H1 (cell line): ENCODE measurements at regions not wholly inside any gene's neighbourhood (a gene's known extent, or its start where the extent isn't known, plus 50 kb on each side); places are given as distances from the start of the nearest gene placed in this dataset.

Experiments
- CTCF ChIA-PET: fragments of 300-600 bp; sonication (Branson Sonifier 250); formaldehyde crosslinking; loops from one replicate; lab custom pipeline; 2021; ENCODE audit not compliant: partially characterized antibody; lab: Charles Lee
- POLR2A ChIA-PET: fragments of 300-600 bp; sonication (Branson Sonifier 250); formaldehyde crosslinking; loops from one replicate; lab custom pipeline; 2021; ENCODE audit warnings: inconsistent platforms; ENCODE audit not compliant: partially characterized antibody; lab: Charles Lee
- DNase-seq, 2 experiments: peaks; one replicate each; pipeline versions ENCODE4 v3.0.0 to v3.0.0-alpha.2; 2010 to 2022; ENCODE audit warnings: low spot score in 2 of 2, low read depth in 1 of 2, mixed read lengths in 1 of 2
- FAIRE-seq: peaks from 2 replicates; lab custom pipeline; 2011; peaks lifted over from hg19 to GRCh38; lab: Jason Lieb, UNC
- H2AFZ ChIP-seq: 2 replicates; pipeline ENCODE4 v1.8.1; 2012; ENCODE audit warnings: low read length, inconsistent platforms
- H2AK5ac ChIP-seq: 2 replicates; pipeline ENCODE4 v1.6.1; 2013; ENCODE audit warnings: low read depth, low read length
- H2BK120ac ChIP-seq: replicated peaks from 2 replicates; pipeline ENCODE3; 2013; ENCODE audit warnings: low read depth, low read length, inconsistent platforms
- H2BK12ac ChIP-seq: 2 replicates; pipeline ENCODE4 v1.6.1; 2013; ENCODE audit warnings: low read depth, low read length
- H2BK15ac ChIP-seq: 2 replicates; pipeline ENCODE4 v1.6.1; 2013; ENCODE audit warnings: low read length
- H2BK20ac ChIP-seq: 2 replicates; pipeline ENCODE4 v1.6.1; 2013; ENCODE audit warnings: low read length
- H2BK5ac ChIP-seq: 2 replicates; pipeline ENCODE4 v1.6.1; 2013; ENCODE audit warnings: low read depth, low read length
- H3K14ac ChIP-seq: 2 replicates; pipeline ENCODE4 v1.6.1; 2013; ENCODE audit warnings: inconsistent platforms; ENCODE audit not compliant: insufficient read length
- H3K18ac ChIP-seq: 2 replicates; pipeline ENCODE4 v1.6.1; 2013; ENCODE audit warnings: low read length; ENCODE audit errors: extremely low read depth
- H3K23ac ChIP-seq: 2 replicates; pipeline ENCODE4 v1.6.1; 2013; ENCODE audit warnings: inconsistent platforms; ENCODE audit not compliant: insufficient read length
- H3K23me2 ChIP-seq: 2 replicates; pipeline ENCODE4 v1.6.1; 2013; ENCODE audit warnings: low read depth, low read length
- H3K27ac ChIP-seq: 2 replicates; pipeline ENCODE4 v1.6.1; 2011; ENCODE audit warnings: low read depth, low read length, inconsistent platforms
- H3K27me3 ChIP-seq, 4 experiments: replicated peaks in 1 of 4; 1 replicate in 1 of 4; 2 replicates in 3 of 4; pipeline versions ENCODE4 v1.6.1 to v1.8.1; 2011 to 2013; ENCODE audit warnings: low read length in 3 of 4, mild to moderate bottlenecking in 3 of 4, inconsistent platforms in 2 of 4, mixed read lengths in 2 of 4, moderate library complexity in 1 of 4; ENCODE audit not compliant: control insufficient read depth in 3 of 4, insufficient read depth in 3 of 4; ENCODE audit errors: extremely low read depth in 1 of 4
- H3K36me3 ChIP-seq, 4 experiments: 2 replicates each; pipeline versions ENCODE4 v1.6.1 to v1.8.1; 2011 to 2013; ENCODE audit warnings: mild to moderate bottlenecking in 4 of 4, low read length in 3 of 4, moderate library complexity in 2 of 4, control low read depth in 1 of 4, inconsistent platforms in 1 of 4; ENCODE audit not compliant: insufficient read depth in 4 of 4, control insufficient read depth in 2 of 4
- H3K4ac ChIP-seq: replicated peaks from 2 replicates; pipeline ENCODE3; 2013; ENCODE audit warnings: low read length, low read depth, mixed read lengths, inconsistent platforms; ENCODE audit not compliant: insufficient read length
- H3K4me1 ChIP-seq, 4 experiments: replicated peaks in 1 of 4; 1 replicate in 1 of 4; 2 replicates in 3 of 4; pipeline versions ENCODE4 v1.6.1 to v1.8.1; 2011 to 2013; ENCODE audit warnings: low read length in 3 of 4, inconsistent platforms in 2 of 4, mixed read lengths in 1 of 4; ENCODE audit not compliant: insufficient read depth in 4 of 4, control insufficient read depth in 3 of 4
- H3K4me2 ChIP-seq, 2 experiments: 2 replicates each; pipeline versions ENCODE4 v1.6.1 to v1.8.1; 2011 to 2013; ENCODE audit warnings: low read depth in 2 of 2, low read length in 2 of 2, control low read depth in 1 of 2, inconsistent platforms in 1 of 2, mild to moderate bottlenecking in 1 of 2; ENCODE audit not compliant: insufficient read depth in 1 of 2
- H3K4me3 ChIP-seq, 4 experiments: fragments of 200-600, 300-600 bp in 1 of 4; sonication (generic), shearing (Covaris generic), sonication (Bioruptor Twin) in 1 of 4; 2 replicates each; pipeline versions ENCODE4 v1.5.1 to v1.8.1; 2011 to 2016; ENCODE audit warnings: low read length in 4 of 4, low read depth in 3 of 4, control low read depth in 2 of 4, inconsistent platforms in 2 of 4, mild to moderate bottlenecking in 2 of 4, mixed read lengths in 1 of 4, moderate library complexity in 1 of 4; ENCODE audit not compliant: insufficient read depth in 2 of 4; ENCODE audit errors: extremely low read depth in 1 of 4
- H3K56ac ChIP-seq: replicated peaks from 2 replicates; pipeline ENCODE3; 2013; ENCODE audit warnings: low read depth, mild to moderate bottlenecking, mixed read lengths, low read length, inconsistent platforms; ENCODE audit not compliant: insufficient read length
- H3K79me1 ChIP-seq: 2 replicates; pipeline ENCODE4 v1.6.1; 2013; ENCODE audit warnings: low read depth, low read length, control low read depth
- H3K79me2 ChIP-seq, 2 experiments: 2 replicates each; pipeline versions ENCODE4 v1.6.1 to v1.8.1; 2012 to 2013; ENCODE audit warnings: low read length in 2 of 2, mild to moderate bottlenecking in 2 of 2, inconsistent platforms in 1 of 2; ENCODE audit not compliant: insufficient read depth in 2 of 2, control insufficient read depth in 1 of 2
- H3K9ac ChIP-seq, 4 experiments: replicated peaks in 1 of 4; 1 replicate in 1 of 4; 2 replicates in 3 of 4; pipeline versions ENCODE4 v1.6.1 to v1.8.1; 2011 to 2013; ENCODE audit warnings: low read depth in 3 of 4, low read length in 3 of 4, control low read depth in 2 of 4, mild to moderate bottlenecking in 2 of 4, moderate library complexity in 2 of 4, inconsistent platforms in 1 of 4; ENCODE audit errors: extremely low read depth in 1 of 4
- H3K9me3 ChIP-seq, 2 experiments: 2 replicates each; pipeline versions ENCODE4 v1.6.1 to v1.8.1; 2012 to 2013; ENCODE audit warnings: mild to moderate bottlenecking in 2 of 2, moderate library complexity in 2 of 2, control low read depth in 1 of 2, inconsistent platforms in 1 of 2, low read depth in 1 of 2, low read length in 1 of 2, mixed read lengths in 1 of 2; ENCODE audit not compliant: insufficient read depth in 2 of 2
- H4K20me1 ChIP-seq, 2 experiments: replicated peaks in 1 of 2; 2 replicates each; pipeline versions ENCODE3 to v1.8.1; 2011 to 2013; ENCODE audit warnings: inconsistent platforms in 2 of 2, low read length in 2 of 2, mild to moderate bottlenecking in 1 of 2; ENCODE audit not compliant: insufficient read depth in 2 of 2, control insufficient read depth in 1 of 2
- H4K5ac ChIP-seq: 2 replicates; pipeline ENCODE4 v1.6.1; 2013; ENCODE audit warnings: low read length, low read depth, mixed read lengths, inconsistent platforms; ENCODE audit not compliant: insufficient read length
- H4K8ac ChIP-seq: 2 replicates; pipeline ENCODE4 v1.8.0; 2013; ENCODE audit warnings: mild to moderate bottlenecking, moderate library complexity, low read length, inconsistent platforms; ENCODE audit not compliant: insufficient read depth; ENCODE audit errors: extremely low read depth
- H4K91ac ChIP-seq: replicated peaks from 2 replicates; pipeline ENCODE3; 2013; ENCODE audit warnings: low read length, mixed read lengths, inconsistent platforms; ENCODE audit not compliant: insufficient read length
- CHD1 ChIP-seq: IDR thresholded peaks from 2 replicates; pipeline ENCODE4 v1.6.1; 2012; ENCODE audit warnings: low read depth, low read length, improper control_type of control experiment
- ZNF274 ChIP-seq: IDR thresholded peaks from 2 replicates; pipeline ENCODE4 v1.7.0; 2012; ENCODE audit warnings: low read length, borderline replicate concordance; ENCODE audit errors: extremely low read depth
- WGBS, 2 experiments: shearing (Covaris generic) in 1 of 2; methylation state at CpG; one replicate each; pipeline versions ENCODE4 v1.1.6 to v1.1.7; 2013 to 2015; ENCODE audit warnings: low lambda C conversion rate in 2 of 2, mixed read lengths in 2 of 2, inconsistent platforms in 1 of 2, low coverage in 1 of 2, missing lambda C conversion rate in 1 of 2; ENCODE audit not compliant: insufficient replicate concordance in 2 of 2, insufficient coverage in 1 of 2, insufficient read length in 1 of 2; ENCODE audit errors: extremely low coverage in 1 of 2, missing lambda C conversion rate in 1 of 2; 5-methylcytosine and 5-hydroxymethylcytosine counted together

DNA sequence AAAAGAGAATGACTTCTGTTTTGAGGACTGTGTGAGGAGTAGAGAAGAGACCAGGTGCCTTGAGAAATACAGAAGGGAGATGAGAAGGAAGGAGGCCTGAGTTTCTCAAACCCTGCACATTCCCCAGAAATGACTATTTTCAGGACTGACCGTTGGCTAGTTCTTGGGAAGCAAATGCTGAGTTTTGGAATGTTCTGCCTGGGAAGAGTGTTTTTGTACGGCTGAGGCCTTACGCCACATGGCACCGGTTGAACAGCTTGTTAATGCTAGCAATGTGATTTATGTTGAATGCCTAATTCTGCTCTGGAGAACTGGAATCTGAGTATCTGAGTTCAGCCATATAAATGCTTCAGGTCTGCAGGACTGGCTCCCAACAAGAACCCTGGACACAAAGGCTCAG is 152.7 kb upstream of the ADAMTS16 start:
- Histone ChIP-seq H3K23me2 (no peaks in the 10 kb centered on the region), H3K27ac (no peak overlapping the region), H3K4me1 (no peaks in the 10 kb centered on the region), H3K27me3 (no peaks in the 10 kb centered on the region), H3K9ac (no peak overlapping the region), H4K20me1 (no peaks in the 10 kb centered on the region), H4K8ac (no peak overlapping the region), H3K23ac (no peak overlapping the region), H3K18ac (no peak overlapping the region), H3K14ac (no peak overlapping the region), H2BK120ac (no peak overlapping the region), H2BK15ac (no peak overlapping the region), H3K36me3 (no peaks in the 10 kb centered on the region), H3K56ac (no peak overlapping the region), H3K4me3 (no peak overlapping the region), H3K4ac (no peak overlapping the region), H3K79me2 (no peaks in the 10 kb centered on the region), H2AK5ac (no peak overlapping the region), H3K79me1 (no peaks in the 10 kb centered on the region), H2BK5ac (no peak overlapping the region), H4K5ac (no peak overlapping the region), H4K91ac (no peak overlapping the region), H2BK12ac (no peak overlapping the region), H3K4me2 (no peak overlapping the region), H3K9me3 (no peaks in the 10 kb centered on the region), H2BK20ac (no peak overlapping the region), H2AFZ (no peak overlapping the region)
- ChIA-PET CTCF (interaction anchor here (1.1 to 1.3 kb wide), 3 partner anchors 45 to 432 kb away, joined by 3 read pairs; no protein-coding TSS in a partner anchor), POLR2A (no interaction called here)
- DNase-seq = no peak
- TF ChIP-seq ZNF274 (no peak), CHD1 (no peak)
- WGBS, 2 experiments = 96% methylated on average over 4 of the region's 4 CpGs; no CpG with 5 or more reads in 1 of the 2 experiments
- no peak for FAIRE-seq
